ENCODE measurements at regions not wholly inside any gene's neighbourhood (a gene's known extent, or its start where the extent isn't known, plus 50 kb on each side); places are given as distances from the start of the nearest gene placed in this dataset.

DNA sequence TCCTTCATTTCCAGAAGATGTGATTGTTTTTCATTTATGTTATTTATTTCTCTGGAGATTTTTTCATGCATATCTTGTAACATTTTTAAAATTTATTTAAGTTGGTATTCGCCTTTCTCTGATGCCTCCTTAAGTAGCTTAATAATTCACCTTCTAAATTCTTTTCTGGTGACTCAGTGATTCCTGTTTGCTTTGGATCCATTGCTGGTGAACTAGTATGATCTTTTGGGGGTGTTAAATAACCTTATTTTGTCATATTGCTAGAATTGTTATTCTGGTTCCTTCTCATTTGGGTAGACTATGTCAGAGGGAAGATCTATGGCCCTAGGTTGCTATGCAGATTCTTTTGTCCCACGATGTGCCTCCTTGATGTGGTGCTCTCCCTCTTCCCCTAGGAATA, 1347.2 kb upstream of the B3GALT2 start:
- no peak for TF ChIP-seq POLR2AphosphoS5 (IDR thresholded peaks at IDR 0.05; ENCODE audit: low read depth, low read length)
- TF ChIP-seq POLR2A (IDR thresholded peaks at IDR 0.05; ENCODE audit: low read depth, low read length): no peak
